ENCODE measurements at regions not wholly inside any gene's neighbourhood (a gene's known extent, or its start where the extent isn't known, plus 50 kb on each side); places are given as distances from the start of the nearest gene placed in this dataset.
A peak's percentile ranks its signal among the peaks of the same experiment; 100 is the strongest.
"Not testable (repeated sequence)": the region's sequence is repeated elsewhere in the genome, so short reads cannot be mapped to it uniquely, and the experiment has no call there.

GRCh38 chr14:85336257-85336656 lies 193.7 kb upstream of the FLRT2 start:
- DNase-seq (ENCODE audit: low read depth in 4 of 6, low spot score in 6 of 6): no peak
- H3K36me3 ChIP-seq (ENCODE audit: control insufficient read depth, insufficient read depth, low read length): no peaks in the 10 kb centered on the region
- WGBS (ENCODE audit: insufficient coverage): no CpG with 5 or more reads among the region's 1 CpG
- no peaks in the 10 kb centered on the region for H3K4me1 ChIP-seq (ENCODE audit: control insufficient read depth, insufficient read depth, low read length)
- no peaks in the 10 kb centered on the region for H3K9me3 ChIP-seq (ENCODE audit: control insufficient read depth, insufficient read depth, low read length)
- H3K27ac ChIP-seq (ENCODE audit: low read depth, low read length): no peak overlapping the region
- no peak overlapping the region for H3K4me3 ChIP-seq (ENCODE audit: low read depth, low read length)
- H3K27me3 ChIP-seq (ENCODE audit: control insufficient read depth, insufficient read depth, low read length): no peaks in the 10 kb centered on the region

GRCh38 chr14:85336817-85337216 lies 193.1 kb upstream of the FLRT2 start:
- no peak overlapping the region for H3K4me3 ChIP-seq (ENCODE audit: low read depth, low read length)
- 34% methylated on average over 2 of the region's 5 CpGs for WGBS (ENCODE audit: insufficient coverage)
- H3K9me3 ChIP-seq (ENCODE audit: control insufficient read depth, insufficient read depth, low read length): no peaks in the 10 kb centered on the region
- no peak for DNase-seq (ENCODE audit: low read depth in 4 of 6, low spot score in 6 of 6)
- H3K4me1 ChIP-seq (ENCODE audit: control insufficient read depth, insufficient read depth, low read length): no peaks in the 10 kb centered on the region
- H3K27me3 ChIP-seq (ENCODE audit: control insufficient read depth, insufficient read depth, low read length): no peaks in the 10 kb centered on the region
- no peak overlapping the region for H3K27ac ChIP-seq (ENCODE audit: low read depth, low read length)
- no peaks in the 10 kb centered on the region for H3K36me3 ChIP-seq (ENCODE audit: control insufficient read depth, insufficient read depth, low read length)

- Histone ChIP-seq H3K4me3 (ENCODE audit: low read depth, low read length) (no peak overlapping the region), H3K27me3 (ENCODE audit: control insufficient read depth, insufficient read depth, low read length) (no peaks in the 10 kb centered on the region), H3K27ac (ENCODE audit: low read depth, low read length) (no peak overlapping the region), H3K4me1 (ENCODE audit: control insufficient read depth, insufficient read depth, low read length) (no peaks in the 10 kb centered on the region), H3K9me3 (ENCODE audit: control insufficient read depth, insufficient read depth, low read length) (no peaks in the 10 kb centered on the region), H3K36me3 (ENCODE audit: control insufficient read depth, insufficient read depth, low read length) (no peaks in the 10 kb centered on the region)
- DNase-seq (ENCODE audit: low read depth in 4 of 6, low spot score in 6 of 6): no peak
- WGBS (ENCODE audit: insufficient coverage): no CpG with 5 or more reads among the region's 2 CpGs
These were observed 191.0 kb upstream of the FLRT2 start for GRCh38 chr14:85338895-85339294.

- Histone ChIP-seq H3K36me3 (ENCODE audit: control insufficient read depth, insufficient read depth, low read length) (no peaks in the 10 kb centered on the region), H3K4me1 (ENCODE audit: control insufficient read depth, insufficient read depth, low read length) (no peaks in the 10 kb centered on the region), H3K9me3 (ENCODE audit: control insufficient read depth, insufficient read depth, low read length) (no peaks in the 10 kb centered on the region), H3K27me3 (ENCODE audit: control insufficient read depth, insufficient read depth, low read length) (no peaks in the 10 kb centered on the region), H3K4me3 (ENCODE audit: low read depth, low read length) (no peak overlapping the region), H3K27ac (ENCODE audit: low read depth, low read length) (no peak overlapping the region)
- no peak for DNase-seq (ENCODE audit: low read depth in 4 of 6, low spot score in 6 of 6)
- no CpG with 5 or more reads among the region's 3 CpGs for WGBS (ENCODE audit: insufficient coverage)
These were observed 186.9 kb upstream of the FLRT2 start for GRCh38 chr14:85342858-85343607.

- H3K27ac ChIP-seq (ENCODE audit: low read depth, low read length): no peak overlapping the region
- DNase-seq (ENCODE audit: low read depth in 4 of 6, low spot score in 6 of 6): peak in 2 of 6 donors; percentile 9 to 50
- no peaks in the 10 kb centered on the region for H3K36me3 ChIP-seq (ENCODE audit: control insufficient read depth, insufficient read depth, low read length)
- no peak overlapping the region for H3K4me3 ChIP-seq (ENCODE audit: low read depth, low read length)
- H3K27me3 ChIP-seq (ENCODE audit: control insufficient read depth, insufficient read depth, low read length): no peaks in the 10 kb centered on the region
- no peaks in the 10 kb centered on the region for H3K9me3 ChIP-seq (ENCODE audit: control insufficient read depth, insufficient read depth, low read length)
- 90% methylated on average over 2 of the region's 5 CpGs for WGBS (ENCODE audit: insufficient coverage)
- H3K4me1 ChIP-seq (ENCODE audit: control insufficient read depth, insufficient read depth, low read length): no peaks in the 10 kb centered on the region
These were observed 185.8 kb upstream of the FLRT2 start for GRCh38 chr14:85344171-85344570.

DNA sequence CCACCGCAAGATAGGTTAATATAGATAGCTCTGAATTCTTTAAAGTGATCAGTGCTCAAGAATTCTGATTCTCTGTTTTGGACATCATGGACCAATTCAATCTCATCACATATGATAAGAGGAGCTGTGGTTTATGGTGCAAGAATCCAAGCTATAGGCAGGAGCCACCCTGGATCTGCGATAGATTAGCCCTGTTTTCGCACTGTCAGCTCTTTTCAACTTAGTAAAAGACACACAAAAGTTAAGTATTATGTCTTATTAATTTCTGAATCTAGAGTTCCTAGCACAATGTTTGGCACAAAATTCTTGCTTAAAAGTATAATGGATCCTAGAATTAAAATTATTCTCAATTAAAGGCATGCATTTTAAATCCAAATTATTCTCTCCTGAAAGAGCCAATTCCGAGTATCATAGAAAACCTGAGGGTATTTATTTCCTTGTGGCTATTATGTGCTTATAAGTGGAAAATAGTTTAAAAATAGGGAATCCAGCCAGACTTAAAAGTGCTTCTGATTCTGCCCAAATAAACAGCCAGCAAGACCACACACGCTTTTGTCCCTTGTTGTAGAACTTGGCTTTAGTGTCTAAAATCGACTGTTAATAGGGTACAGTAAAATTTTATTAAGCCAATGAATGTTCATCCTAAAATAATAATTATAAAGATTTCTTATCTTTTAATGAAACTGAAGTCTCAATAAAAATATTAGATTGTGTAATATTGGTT lies 184.9 kb upstream of the FLRT2 start:
- Histone ChIP-seq H3K4me1 (ENCODE audit: control insufficient read depth, insufficient read depth, low read length) (no peaks in the 10 kb centered on the region), H3K27me3 (ENCODE audit: control insufficient read depth, insufficient read depth, low read length) (no peaks in the 10 kb centered on the region), H3K9me3 (ENCODE audit: control insufficient read depth, insufficient read depth, low read length) (no peaks in the 10 kb centered on the region), H3K4me3 (ENCODE audit: low read depth, low read length) (no peak overlapping the region), H3K36me3 (ENCODE audit: control insufficient read depth, insufficient read depth, low read length) (no peaks in the 10 kb centered on the region), H3K27ac (ENCODE audit: low read depth, low read length) (no peak overlapping the region)
- WGBS (ENCODE audit: insufficient coverage): no CpG with 5 or more reads among the region's 6 CpGs
- no peak for DNase-seq (ENCODE audit: low read depth in 4 of 6, low spot score in 6 of 6)

DNA sequence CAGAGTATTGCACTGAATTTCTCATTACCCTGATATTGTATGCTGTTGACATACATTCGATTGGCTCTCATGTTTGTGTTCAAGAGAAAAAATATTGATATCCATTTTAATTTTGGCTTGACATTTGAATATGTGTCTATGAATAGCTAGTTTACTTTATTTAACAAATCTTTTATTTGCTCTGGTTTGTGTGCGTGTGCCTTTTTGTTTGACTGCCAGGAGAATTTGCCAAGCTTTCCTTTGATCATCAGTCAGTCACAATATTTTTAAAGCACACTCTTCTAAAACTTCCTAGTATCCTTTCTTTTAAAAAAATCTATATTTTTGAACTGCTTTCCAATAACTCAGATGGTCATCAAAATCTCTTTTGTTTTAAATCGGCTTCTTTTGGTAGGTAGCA lies 179.3 kb upstream of the FLRT2 start:
- Histone ChIP-seq H3K4me3 (ENCODE audit: low read depth, low read length) (no peak overlapping the region), H3K9me3 (ENCODE audit: control insufficient read depth, insufficient read depth, low read length) (peaks cover 1% of the 10 kb centered on the region), H3K27ac (ENCODE audit: low read depth, low read length) (no peak overlapping the region), H3K36me3 (ENCODE audit: control insufficient read depth, insufficient read depth, low read length) (no peaks in the 10 kb centered on the region), H3K4me1 (ENCODE audit: control insufficient read depth, insufficient read depth, low read length) (no peaks in the 10 kb centered on the region), H3K27me3 (ENCODE audit: control insufficient read depth, insufficient read depth, low read length) (no peaks in the 10 kb centered on the region)
- no peak for DNase-seq (ENCODE audit: low read depth in 4 of 6, low spot score in 6 of 6)
- WGBS (ENCODE audit: insufficient coverage): no CpG with 5 or more reads among the region's 3 CpGs

- not testable (repeated sequence) for H3K4me3 ChIP-seq (ENCODE audit: low read depth, low read length); H3K9me3 ChIP-seq (ENCODE audit: control insufficient read depth, insufficient read depth, low read length); H3K27ac ChIP-seq (ENCODE audit: low read depth, low read length); H3K27me3 ChIP-seq (ENCODE audit: control insufficient read depth, insufficient read depth, low read length); DNase-seq (ENCODE audit: low read depth in 4 of 6, low spot score in 6 of 6); H3K36me3 ChIP-seq (ENCODE audit: control insufficient read depth, insufficient read depth, low read length); H3K4me1 ChIP-seq (ENCODE audit: control insufficient read depth, insufficient read depth, low read length)
- WGBS (ENCODE audit: insufficient coverage): 98% methylated on average over 19 of the region's 26 CpGs
These were observed 177.4 kb upstream of the FLRT2 start for GRCh38 chr14:85352588-85352987.

DNA sequence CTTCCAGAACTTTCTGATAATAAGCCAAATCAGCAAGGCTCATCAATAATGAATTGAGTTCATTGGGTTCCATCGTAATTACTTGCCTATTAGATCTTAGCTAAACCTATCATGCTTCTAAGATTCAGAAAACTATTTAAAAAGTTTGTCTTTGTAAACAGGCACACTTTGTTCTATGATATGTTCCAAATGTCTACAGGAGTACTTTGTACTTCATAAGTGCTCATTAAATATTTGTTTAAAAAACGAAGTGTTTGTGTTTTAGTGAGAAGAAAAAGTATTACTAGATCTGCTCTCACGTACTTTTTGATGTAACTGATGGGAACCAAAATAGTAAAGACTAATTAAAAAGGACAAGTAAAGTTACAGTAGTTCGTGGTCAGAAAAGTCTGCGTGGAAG lies 172.8 kb upstream of the FLRT2 start:
- peaks cover 3% of the 10 kb centered on the region for H3K9me3 ChIP-seq (ENCODE audit: control insufficient read depth, insufficient read depth, low read length)
- no peaks in the 10 kb centered on the region for H3K36me3 ChIP-seq (ENCODE audit: control insufficient read depth, insufficient read depth, low read length)
- no peaks in the 10 kb centered on the region for H3K4me1 ChIP-seq (ENCODE audit: control insufficient read depth, insufficient read depth, low read length)
- no peak overlapping the region for H3K27ac ChIP-seq (ENCODE audit: low read depth, low read length)
- 90% methylated on average over 2 of the region's 5 CpGs for WGBS (ENCODE audit: insufficient coverage)
- H3K27me3 ChIP-seq (ENCODE audit: control insufficient read depth, insufficient read depth, low read length): no peaks in the 10 kb centered on the region
- H3K4me3 ChIP-seq (ENCODE audit: low read depth, low read length): no peak overlapping the region
- DNase-seq (ENCODE audit: low read depth in 4 of 6, low spot score in 6 of 6): no peak
